ENCODE measurements at regions not wholly inside any gene's neighbourhood (a gene's known extent, or its start where the extent isn't known, plus 50 kb on each side); places are given as distances from the start of the nearest gene placed in this dataset.

DNA sequence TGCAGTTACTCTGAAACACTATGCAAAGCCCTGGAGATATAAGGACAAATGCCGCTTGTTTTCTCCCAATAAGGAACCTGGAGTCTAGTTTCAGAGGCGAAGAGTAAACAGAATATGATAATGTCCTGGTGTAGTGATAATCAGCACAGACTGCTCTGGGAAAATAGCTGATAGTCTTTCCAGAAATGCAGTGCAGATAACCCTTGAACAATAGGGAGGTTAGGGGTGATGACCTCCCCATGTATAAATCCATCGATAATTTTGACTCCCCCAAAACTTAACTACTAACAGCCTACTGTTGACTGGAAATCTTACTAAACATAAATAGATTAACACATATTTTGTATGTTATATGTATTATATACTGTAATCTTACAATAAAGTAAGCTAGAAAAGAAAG is 1280.9 kb upstream of the TENM3 start:
- Histone ChIP-seq H2BK5ac (ENCODE audit: low read depth, low read length, poor library complexity) (no peak overlapping the region), H4K8ac (ENCODE audit: low read depth, low read length) (no peak overlapping the region), H3K4me2 (ENCODE audit: low read length) (no peak overlapping the region), H4K91ac (ENCODE audit: low read depth, low read length) (no peak overlapping the region), H3K27ac (ENCODE audit: low read depth, low read length) (no peak overlapping the region), H3K4me1 (ENCODE audit: control insufficient read depth in 1 of 2, insufficient read depth in 2 of 2, low read length in 2 of 2) (no peaks in the 10 kb centered on the region), H3K4ac (ENCODE audit: low read depth, low read length) (no peak overlapping the region), H3K27me3 (ENCODE audit: insufficient read depth, low read length) (no peaks in the 10 kb centered on the region), H2BK120ac (ENCODE audit: insufficient read depth, low read length, poor library complexity) (no peak overlapping the region), H3K9me3 (ENCODE audit: insufficient read depth, low read depth, low read length) (no peaks in the 10 kb centered on the region), H2BK12ac (ENCODE audit: low read length) (no peak overlapping the region), H3K4me3 (ENCODE audit: low read depth, low read length) (no peak overlapping the region), H3K79me1 (ENCODE audit: low read length) (no peaks in the 10 kb centered on the region), H3K36me3 (ENCODE audit: control insufficient read depth in 1 of 2, insufficient read depth in 2 of 2, low read length in 2 of 2) (no peaks in the 10 kb centered on the region), H3K79me2 (ENCODE audit: control insufficient read depth, insufficient read depth, low read length, poor library complexity) (no peaks in the 10 kb centered on the region), H3K18ac (ENCODE audit: low read length) (no peak overlapping the region), H3K9ac (ENCODE audit: low read length) (no peak overlapping the region), H3K14ac (ENCODE audit: low read length) (no peak overlapping the region), H2AFZ (ENCODE audit: insufficient read depth, low read length, poor library complexity) (no peak overlapping the region), H3K23ac (ENCODE audit: low read length) (no peak overlapping the region), H2AK5ac (ENCODE audit: low read length) (no peak overlapping the region), H4K12ac (ENCODE audit: low read depth, low read length) (no peak overlapping the region)
- no CpG with 5 or more reads among the region's 3 CpGs for WGBS (ENCODE audit: extremely low coverage, insufficient coverage, insufficient read length)
- DNase-seq, result no peak

- H3K79me2 ChIP-seq (ENCODE audit: control insufficient read depth, insufficient read depth, low read length, poor library complexity), result no peaks in the 10 kb centered on the region
- no peak for DNase-seq
- no peak overlapping the region for H2BK5ac ChIP-seq (ENCODE audit: low read depth, low read length, poor library complexity)
- H3K18ac ChIP-seq (ENCODE audit: low read length), result no peak overlapping the region
- no peaks in the 10 kb centered on the region for H3K79me1 ChIP-seq (ENCODE audit: low read length)
- no peak overlapping the region for H2BK12ac ChIP-seq (ENCODE audit: low read length)
- H4K91ac ChIP-seq (ENCODE audit: low read depth, low read length), result no peak overlapping the region
- H3K9me3 ChIP-seq (ENCODE audit: insufficient read depth, low read depth, low read length), result no peaks in the 10 kb centered on the region
- no peak overlapping the region for H3K4me2 ChIP-seq (ENCODE audit: low read length)
- H2BK120ac ChIP-seq (ENCODE audit: insufficient read depth, low read length, poor library complexity), result no peak overlapping the region
- no peak overlapping the region for H3K27ac ChIP-seq (ENCODE audit: low read depth, low read length)
- H3K9ac ChIP-seq (ENCODE audit: low read length), result no peak overlapping the region
- H3K23ac ChIP-seq (ENCODE audit: low read length), result no peak overlapping the region
- no peaks in the 10 kb centered on the region for H3K4me1 ChIP-seq (ENCODE audit: control insufficient read depth in 1 of 2, insufficient read depth in 2 of 2, low read length in 2 of 2)
- H3K27me3 ChIP-seq (ENCODE audit: insufficient read depth, low read length), result no peaks in the 10 kb centered on the region
- no peak overlapping the region for H4K8ac ChIP-seq (ENCODE audit: low read depth, low read length)
- no peak overlapping the region for H3K4ac ChIP-seq (ENCODE audit: low read depth, low read length)
- no peak overlapping the region for H2AK5ac ChIP-seq (ENCODE audit: low read length)
- H3K14ac ChIP-seq (ENCODE audit: low read length), result no peak overlapping the region
- no peak overlapping the region for H4K12ac ChIP-seq (ENCODE audit: low read depth, low read length)
- no peak overlapping the region for H2AFZ ChIP-seq (ENCODE audit: insufficient read depth, low read length, poor library complexity)
- no peaks in the 10 kb centered on the region for H3K36me3 ChIP-seq (ENCODE audit: control insufficient read depth in 1 of 2, insufficient read depth in 2 of 2, low read length in 2 of 2)
- H3K4me3 ChIP-seq (ENCODE audit: low read depth, low read length), result no peak overlapping the region
- no CpG with 5 or more reads among the region's 2 CpGs for WGBS (ENCODE audit: extremely low coverage, insufficient coverage, insufficient read length)
Observed at GRCh38 chr4:180966312-180966711, 1276.9 kb upstream of the TENM3 start.

- Histone ChIP-seq H3K4me2 (ENCODE audit: low read length) (no peak overlapping the region), H2AK5ac (ENCODE audit: low read length) (no peak overlapping the region), H4K91ac (ENCODE audit: low read depth, low read length) (no peak overlapping the region), H3K27me3 (ENCODE audit: insufficient read depth, low read length) (no peaks in the 10 kb centered on the region), H3K14ac (ENCODE audit: low read length) (no peak overlapping the region), H3K27ac (ENCODE audit: low read depth, low read length) (no peak overlapping the region), H3K18ac (ENCODE audit: low read length) (no peak overlapping the region), H2BK12ac (ENCODE audit: low read length) (no peak overlapping the region), H3K4me3 (ENCODE audit: low read depth, low read length) (no peak overlapping the region), H2BK120ac (ENCODE audit: insufficient read depth, low read length, poor library complexity) (no peak overlapping the region), H3K36me3 (ENCODE audit: control insufficient read depth in 1 of 2, insufficient read depth in 2 of 2, low read length in 2 of 2) (no peaks in the 10 kb centered on the region), H3K79me2 (ENCODE audit: control insufficient read depth, insufficient read depth, low read length, poor library complexity) (no peaks in the 10 kb centered on the region), H3K79me1 (ENCODE audit: low read length) (no peaks in the 10 kb centered on the region), H4K8ac (ENCODE audit: low read depth, low read length) (no peak overlapping the region), H3K4me1 (ENCODE audit: control insufficient read depth in 1 of 2, insufficient read depth in 2 of 2, low read length in 2 of 2) (no peaks in the 10 kb centered on the region), H2BK5ac (ENCODE audit: low read depth, low read length, poor library complexity) (no peak overlapping the region), H3K9ac (ENCODE audit: low read length) (no peak overlapping the region), H3K9me3 (ENCODE audit: insufficient read depth, low read depth, low read length) (no peaks in the 10 kb centered on the region), H3K23ac (ENCODE audit: low read length) (no peak overlapping the region), H3K4ac (ENCODE audit: low read depth, low read length) (no peak overlapping the region), H2AFZ (ENCODE audit: insufficient read depth, low read length, poor library complexity) (no peak overlapping the region), H4K12ac (ENCODE audit: low read depth, low read length) (no peak overlapping the region)
- no CpG with 5 or more reads among the region's 3 CpGs for WGBS (ENCODE audit: extremely low coverage, insufficient coverage, insufficient read length)
- DNase-seq, result no peak
Observed at GRCh38 chr4:180967936-180968335, 1275.3 kb upstream of the TENM3 start.

- no peak overlapping the region for H3K4ac ChIP-seq (ENCODE audit: low read depth, low read length)
- H3K23ac ChIP-seq (ENCODE audit: low read length), result no peak overlapping the region
- H3K27ac ChIP-seq (ENCODE audit: low read depth, low read length), result no peak overlapping the region
- no peak overlapping the region for H4K8ac ChIP-seq (ENCODE audit: low read depth, low read length)
- no peak overlapping the region for H3K18ac ChIP-seq (ENCODE audit: low read length)
- H2BK5ac ChIP-seq (ENCODE audit: low read depth, low read length, poor library complexity), result no peak overlapping the region
- H3K14ac ChIP-seq (ENCODE audit: low read length), result no peak overlapping the region
- no peak overlapping the region for H4K91ac ChIP-seq (ENCODE audit: low read depth, low read length)
- H3K9me3 ChIP-seq (ENCODE audit: insufficient read depth, low read depth, low read length), result no peaks in the 10 kb centered on the region
- no peaks in the 10 kb centered on the region for H3K4me1 ChIP-seq (ENCODE audit: control insufficient read depth in 1 of 2, insufficient read depth in 2 of 2, low read length in 2 of 2)
- no CpG with 5 or more reads among the region's 4 CpGs for WGBS (ENCODE audit: extremely low coverage, insufficient coverage, insufficient read length)
- H3K4me2 ChIP-seq (ENCODE audit: low read length), result no peak overlapping the region
- H3K4me3 ChIP-seq (ENCODE audit: low read depth, low read length), result no peak overlapping the region
- H4K12ac ChIP-seq (ENCODE audit: low read depth, low read length), result no peak overlapping the region
- H3K9ac ChIP-seq (ENCODE audit: low read length), result no peak overlapping the region
- no peak for DNase-seq
- H2AFZ ChIP-seq (ENCODE audit: insufficient read depth, low read length, poor library complexity), result no peak overlapping the region
- no peak overlapping the region for H2BK12ac ChIP-seq (ENCODE audit: low read length)
- H2BK120ac ChIP-seq (ENCODE audit: insufficient read depth, low read length, poor library complexity), result no peak overlapping the region
- no peaks in the 10 kb centered on the region for H3K36me3 ChIP-seq (ENCODE audit: control insufficient read depth in 1 of 2, insufficient read depth in 2 of 2, low read length in 2 of 2)
- no peaks in the 10 kb centered on the region for H3K27me3 ChIP-seq (ENCODE audit: insufficient read depth, low read length)
- H3K79me1 ChIP-seq (ENCODE audit: low read length), result no peaks in the 10 kb centered on the region
- H2AK5ac ChIP-seq (ENCODE audit: low read length), result no peak overlapping the region
- no peaks in the 10 kb centered on the region for H3K79me2 ChIP-seq (ENCODE audit: control insufficient read depth, insufficient read depth, low read length, poor library complexity)
Observed at GRCh38 chr4:180973894-180974293, 1269.3 kb upstream of the TENM3 start.
